Erythroblast (primary cell): ENCODE measurements at regions not wholly inside any gene's neighbourhood (a gene's known extent, or its start where the extent isn't known, plus 50 kb on each side); places are given as distances from the start of the nearest gene placed in this dataset.

Source experiments
- DNase-seq, 2 experiments: peaks; one replicate each; lab custom pipeline; 2025; lab: John Stamatoyannopoulos, UW
- GATA1 ChIP-seq: IDR thresholded peaks from 2 replicates; pipeline ENCODE4 v1.6.1; 2011; ENCODE audit warnings: low read depth, mild to moderate bottlenecking, control low read depth, low read length, moderate library complexity
- POLR2A ChIP-seq: IDR thresholded peaks from 2 replicates; pipeline ENCODE4 v1.6.1; 2011; ENCODE audit warnings: mild to moderate bottlenecking, low read length

- DNase-seq = no peak
Observed at GRCh38 chr10:1882180-1882579, 144.9 kb upstream of the ADARB2 start.

GRCh38 chr10:1881636-1882035 is 144.3 kb upstream of the ADARB2 start:
- DNase-seq = no peak
- TF ChIP-seq GATA1 (no peak), POLR2A (no peak)

More at GRCh38 chr10:1882180-1882579, 144.9 kb upstream of the ADARB2 start:
- TF ChIP-seq GATA1 = no peak

GRCh38 chr10:1874533-1874932 is 137.2 kb upstream of the ADARB2 start:
- DNase-seq = no peak
- no peak for TF ChIP-seq GATA1
- TF ChIP-seq POLR2A = no peak

DNA sequence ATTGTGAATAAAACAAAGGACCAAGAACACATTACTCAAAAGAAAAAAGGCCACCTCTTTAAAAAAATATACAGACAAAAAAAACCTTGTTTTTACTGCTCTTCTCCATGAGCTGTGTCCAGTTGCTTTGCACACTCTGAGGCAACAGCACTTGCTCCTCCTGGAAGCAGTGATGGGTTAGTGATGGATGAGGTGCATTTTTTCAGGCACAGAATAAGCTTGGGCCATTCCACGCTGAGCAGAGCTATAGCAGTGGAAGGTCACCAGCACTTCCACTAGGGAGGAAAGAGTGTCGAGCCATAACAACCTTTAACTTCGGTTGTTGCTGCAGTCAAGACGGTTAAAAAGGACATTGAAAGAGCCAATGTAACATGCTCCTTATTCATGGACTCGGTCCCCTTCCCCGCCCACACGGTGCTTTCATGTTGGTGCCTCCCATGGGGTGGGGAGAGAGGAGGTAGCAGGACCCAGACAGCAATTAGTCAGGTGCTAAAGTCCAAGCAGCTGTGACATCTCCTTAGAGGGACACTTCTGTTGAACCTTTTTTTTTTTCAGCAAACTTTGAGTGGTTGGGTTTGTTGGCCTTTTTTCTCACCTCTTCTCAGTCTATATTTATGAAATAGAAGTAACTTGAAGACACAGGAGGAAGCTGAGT is 136.5 kb upstream of the ADARB2 start:
- no peak for DNase-seq
- TF ChIP-seq GATA1 = no peak

DNA sequence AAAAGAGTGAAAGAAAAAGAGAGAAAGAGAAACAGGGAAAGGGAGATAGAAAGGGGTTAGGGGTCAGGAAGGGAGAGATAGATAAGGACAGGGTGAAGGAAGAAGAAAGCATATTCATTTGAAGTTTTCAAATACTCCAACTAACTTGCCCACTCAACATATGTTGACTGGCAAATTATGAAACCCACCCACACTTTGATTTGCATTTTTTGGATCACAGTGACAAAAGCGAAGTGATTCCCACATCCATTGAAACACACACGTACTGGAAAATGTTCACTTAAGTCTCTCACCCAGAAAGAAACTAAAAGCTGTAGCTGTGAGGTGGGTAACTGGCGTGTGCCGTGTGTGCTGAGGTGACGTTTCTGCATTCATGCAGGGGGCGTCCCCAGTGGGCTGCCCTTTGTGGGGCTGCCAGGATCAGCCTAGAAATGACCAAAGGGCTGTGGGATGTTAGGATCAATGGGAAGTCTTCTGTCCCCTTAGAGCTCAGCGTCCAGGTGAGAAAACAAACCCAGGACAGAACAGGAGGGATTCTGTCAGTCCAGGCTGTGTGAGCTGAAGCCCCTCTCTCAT is 134.9 kb upstream of the ADARB2 start:
- no peak for DNase-seq
- TF ChIP-seq POLR2A = no peak
- no peak for TF ChIP-seq GATA1

- TF ChIP-seq POLR2A = no peak
- TF ChIP-seq GATA1 = no peak
- no peak for DNase-seq
Observed at GRCh38 chr10:1870491-1870890, 133.2 kb upstream of the ADARB2 start.

DNA sequence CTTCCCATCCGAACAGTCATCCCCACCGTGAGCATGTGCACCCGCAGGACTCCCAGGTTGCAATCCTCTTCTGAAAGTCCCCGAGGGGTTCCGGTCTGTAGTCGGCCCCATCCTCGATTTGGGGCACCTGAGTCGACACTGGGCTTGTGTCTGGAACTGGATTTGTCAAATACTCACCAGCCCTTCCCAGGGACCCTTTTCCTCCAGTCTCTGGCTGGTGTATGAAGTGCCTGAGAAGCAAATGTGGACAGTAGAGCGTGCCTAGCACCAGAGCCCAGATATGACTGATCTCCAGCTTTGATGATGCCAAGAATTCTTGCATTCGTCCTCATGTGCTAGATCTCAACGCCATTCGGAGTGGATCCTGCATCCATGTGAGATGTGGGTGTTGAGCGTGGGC is 132.5 kb upstream of the ADARB2 start:
- no peak for TF ChIP-seq POLR2A
- DNase-seq = no peak

DNA sequence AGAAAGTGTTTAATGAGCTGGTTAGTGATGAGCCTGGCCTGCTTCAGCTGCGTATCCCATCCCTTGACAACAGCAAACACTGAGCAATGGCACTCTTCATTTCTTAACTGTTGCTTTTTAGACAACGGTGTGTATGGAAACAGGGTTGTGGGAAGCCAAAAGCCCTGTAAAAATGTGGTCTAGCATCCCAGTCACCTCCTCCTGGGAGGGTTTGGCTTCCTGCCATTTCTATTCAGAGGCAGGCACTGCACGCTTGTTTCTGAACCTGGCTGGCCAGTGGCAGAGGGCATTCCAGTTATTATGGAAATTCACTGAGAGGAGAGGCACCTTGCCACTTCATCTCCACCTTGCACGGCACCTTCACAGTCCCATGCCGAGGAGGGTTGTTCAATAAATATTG is 123.0 kb upstream of the ADARB2 start:
- no peak for TF ChIP-seq GATA1
- DNase-seq = no peak

DNA sequence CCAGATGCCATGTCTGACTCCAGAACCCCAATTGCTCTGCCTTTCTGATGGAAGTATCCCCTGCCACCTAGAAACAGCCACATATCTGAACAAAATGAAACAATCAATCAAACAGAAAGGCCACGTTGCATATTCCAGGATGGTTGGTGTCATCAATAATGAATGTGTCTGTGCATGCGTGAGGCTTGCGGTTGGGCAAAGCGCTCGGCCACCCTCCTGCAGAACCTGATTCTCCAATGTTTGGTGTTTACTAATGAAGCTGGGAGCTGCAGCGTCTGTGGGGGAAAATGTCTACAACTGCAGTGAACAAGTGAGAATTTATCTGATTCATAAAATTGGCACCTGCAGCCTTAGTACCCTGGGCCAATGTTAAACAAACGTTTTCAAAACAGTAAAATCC is 121.2 kb upstream of the ADARB2 start:
- no peak for TF ChIP-seq GATA1
- TF ChIP-seq POLR2A = no peak
- DNase-seq = no peak

DNA sequence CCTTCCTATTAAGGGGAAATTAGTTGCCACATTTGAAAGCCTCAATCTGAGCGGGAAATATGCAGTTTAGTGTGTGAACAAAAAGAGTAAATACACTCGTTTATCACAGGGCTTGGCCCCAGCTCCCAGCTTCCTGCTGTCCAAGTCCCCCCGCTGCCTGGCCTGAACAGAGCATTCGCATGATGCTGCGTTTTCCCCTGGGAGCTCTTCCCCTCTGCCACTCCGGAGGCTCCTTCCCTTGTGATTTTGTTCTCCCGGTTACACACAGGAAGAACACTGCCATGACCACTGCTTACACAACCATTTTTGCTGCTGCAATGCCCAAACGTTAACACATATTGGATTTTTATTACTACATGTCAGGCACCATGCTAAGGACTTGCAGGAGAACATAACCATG is 120.7 kb upstream of the ADARB2 start:
- TF ChIP-seq GATA1 = no peak
- no peak for TF ChIP-seq POLR2A
- no peak for DNase-seq

- no peak for DNase-seq
- TF ChIP-seq GATA1 (no peak), POLR2A (no peak)
Observed at GRCh38 chr10:1855911-1856310, 118.6 kb upstream of the ADARB2 start.

GRCh38 chr10:1854271-1854670 is 116.9 kb upstream of the ADARB2 start:
- no peak for DNase-seq
- TF ChIP-seq GATA1 = no peak

GRCh38 chr10:1853801-1854200 is 116.5 kb upstream of the ADARB2 start:
- TF ChIP-seq POLR2A (no peak), GATA1 (no peak)
- no peak for DNase-seq

DNA sequence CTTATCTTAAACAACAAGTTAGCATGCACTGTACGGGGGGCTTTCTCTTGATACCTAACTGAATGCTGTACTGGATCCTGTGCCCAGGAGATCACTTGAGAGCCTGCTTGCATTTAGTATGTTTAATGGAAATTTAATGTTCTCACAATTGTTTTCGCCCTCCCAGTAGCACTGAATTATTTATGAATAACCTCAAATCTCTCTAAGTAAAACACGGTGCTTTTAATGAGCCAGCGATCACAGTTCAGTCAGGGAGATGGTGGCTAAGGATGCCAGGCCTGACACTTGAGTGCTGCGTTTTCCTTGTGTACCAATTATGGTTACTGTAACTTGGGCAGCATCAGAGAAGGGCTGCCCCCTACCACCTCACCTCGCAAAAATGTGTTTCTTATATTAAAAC is 115.5 kb upstream of the ADARB2 start:
- DNase-seq = no peak

DNA sequence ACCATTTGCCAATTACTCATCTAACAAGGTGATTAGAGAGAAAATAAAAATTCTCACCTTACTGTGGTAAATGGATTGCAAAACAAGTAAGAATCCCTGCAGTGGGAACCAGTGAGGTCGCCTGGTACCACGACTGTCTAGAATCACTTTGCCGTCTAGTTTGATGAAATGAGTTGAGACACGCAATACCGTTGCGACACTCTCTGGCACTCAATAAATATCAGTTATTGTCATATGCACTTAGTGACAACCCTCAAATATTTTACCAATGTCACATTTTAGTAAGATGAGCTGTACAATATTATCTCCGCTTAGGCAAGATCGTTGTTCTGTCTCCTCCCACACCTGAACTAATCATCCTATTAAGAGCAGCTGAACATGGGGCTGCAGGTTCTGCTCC is 114.4 kb upstream of the ADARB2 start:
- no peak for DNase-seq
- TF ChIP-seq POLR2A (no peak), GATA1 (no peak)

More for the DNA sequence above, 115.5 kb upstream of the ADARB2 start:
- no peak for TF ChIP-seq POLR2A
- TF ChIP-seq GATA1 = no peak

DNA sequence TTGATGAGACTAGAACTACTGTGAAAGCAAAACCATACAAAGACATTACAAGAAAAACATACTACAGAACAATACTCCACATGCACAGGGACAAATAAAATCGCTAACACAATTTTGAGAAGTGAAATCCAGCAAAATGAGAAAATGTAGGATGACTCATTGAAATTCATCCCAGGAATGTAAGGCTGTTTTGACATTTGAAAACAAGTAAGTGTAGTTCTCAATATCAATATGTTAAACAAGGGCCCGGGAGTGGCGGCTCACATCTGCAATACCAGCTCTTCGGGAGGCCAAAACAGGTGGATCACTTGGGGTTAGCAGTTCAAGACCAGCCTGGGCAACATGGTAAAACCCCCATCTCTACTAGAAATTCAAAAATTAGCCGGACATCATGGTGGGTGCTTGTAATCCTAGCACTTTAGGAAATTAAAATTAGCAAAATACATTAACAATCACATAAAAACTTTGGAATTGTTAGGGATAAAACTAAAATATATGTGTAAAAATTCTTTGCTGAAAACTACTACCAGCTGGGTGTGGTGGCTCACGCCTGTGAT is 113.7 kb upstream of the ADARB2 start:
- TF ChIP-seq POLR2A = no peak
- no peak for DNase-seq
